ENCODE measurements at regions not wholly inside any gene's neighbourhood (a gene's known extent, or its start where the extent isn't known, plus 50 kb on each side); places are given as distances from the start of the nearest gene placed in this dataset.

DNA sequence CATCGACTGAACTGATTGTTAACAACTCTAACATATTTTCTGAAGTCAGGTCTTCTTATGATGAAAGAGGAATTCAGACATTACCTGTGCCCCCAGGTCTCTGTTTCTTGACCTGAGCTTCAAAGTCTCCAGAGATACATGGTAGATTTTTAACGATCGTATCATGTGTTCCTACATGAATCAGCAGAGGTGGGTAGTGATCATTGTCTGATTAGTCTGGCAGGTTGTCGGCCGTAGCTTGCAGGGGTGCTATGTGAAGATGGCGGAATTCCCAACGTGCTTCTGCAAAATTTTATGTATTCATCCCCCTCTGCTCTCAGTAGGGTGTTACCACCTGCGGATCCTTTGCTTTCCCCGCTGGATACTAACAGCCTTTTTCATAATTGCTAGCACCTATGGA is 581.9 kb downstream of the GATA3 start:
- Histone ChIP-seq H3K36me3 (ENCODE audit: control insufficient read depth in 2 of 2, insufficient read depth in 2 of 2, low read length in 1 of 2) (no peaks in the 10 kb centered on the region), H3K9ac (ENCODE audit: control insufficient read depth, insufficient read depth, low read length) (no peak overlapping the region), H3K4me2 (ENCODE audit: control insufficient read depth, insufficient read depth) (no peak overlapping the region), H2AFZ (ENCODE audit: control insufficient read depth, low read depth, low read length) (no peak overlapping the region), H3K9me3 (replicated peaks; ENCODE audit: control insufficient read depth, insufficient read depth, low read length) (no peaks in the 10 kb centered on the region), H4K20me1 (ENCODE audit: control insufficient read depth, insufficient read depth) (no peaks in the 10 kb centered on the region), H3K4me3 (no peak overlapping the region), H3K27ac (ENCODE audit: control insufficient read depth, insufficient read depth) (no peak overlapping the region), H3K27me3 (replicated peaks in 1 of 2; ENCODE audit: control insufficient read depth in 2 of 2, insufficient read depth in 2 of 2, low read length in 1 of 2) (no peaks in the 10 kb centered on the region), H3K79me2 (ENCODE audit: control insufficient read depth, insufficient read depth, low read length) (no peaks in the 10 kb centered on the region), H3K4me1 (ENCODE audit: control insufficient read depth, insufficient read depth, low read length) (no peaks in the 10 kb centered on the region)
- TF ChIP-seq STAT3 (IDR thresholded peaks at IDR 0.05; ENCODE audit: low read depth, low read length) (no peak), CHD4 (IDR thresholded peaks at IDR 0.05) (no peak), CREM (IDR thresholded peaks at IDR 0.05; ENCODE audit: low read depth) (no peak), JUND (IDR thresholded peaks at IDR 0.05; ENCODE audit: low read depth, low read length) (no peak), CREB1 (IDR thresholded peaks at IDR 0.05; ENCODE audit: low read depth) (no peak), ZNF384 (IDR thresholded peaks at IDR 0.05; ENCODE audit: borderline replicate concordance, low read depth, low read length) (no peak), POU2F2 (IDR thresholded peaks at IDR 0.05; ENCODE audit: borderline replicate concordance, low read depth, low read length) (no peak), POLR2AphosphoS2 (IDR thresholded peaks at IDR 0.05; ENCODE audit: low read depth, low read length) (no peak), PAX5 (IDR thresholded peaks at IDR 0.05; ENCODE audit: borderline replicate concordance, low read depth, low read length) (no peak), BACH1 (IDR thresholded peaks at IDR 0.05; ENCODE audit: borderline replicate concordance) (no peak), SREBF2 (IDR thresholded peaks at IDR 0.05; ENCODE audit: low read length) (no peak), YBX1 (IDR thresholded peaks at IDR 0.05) (no peak), SMAD5 (IDR thresholded peaks at IDR 0.05; ENCODE audit: low read depth) (no peak)
- TF ChIP-seq, protein P1, sequence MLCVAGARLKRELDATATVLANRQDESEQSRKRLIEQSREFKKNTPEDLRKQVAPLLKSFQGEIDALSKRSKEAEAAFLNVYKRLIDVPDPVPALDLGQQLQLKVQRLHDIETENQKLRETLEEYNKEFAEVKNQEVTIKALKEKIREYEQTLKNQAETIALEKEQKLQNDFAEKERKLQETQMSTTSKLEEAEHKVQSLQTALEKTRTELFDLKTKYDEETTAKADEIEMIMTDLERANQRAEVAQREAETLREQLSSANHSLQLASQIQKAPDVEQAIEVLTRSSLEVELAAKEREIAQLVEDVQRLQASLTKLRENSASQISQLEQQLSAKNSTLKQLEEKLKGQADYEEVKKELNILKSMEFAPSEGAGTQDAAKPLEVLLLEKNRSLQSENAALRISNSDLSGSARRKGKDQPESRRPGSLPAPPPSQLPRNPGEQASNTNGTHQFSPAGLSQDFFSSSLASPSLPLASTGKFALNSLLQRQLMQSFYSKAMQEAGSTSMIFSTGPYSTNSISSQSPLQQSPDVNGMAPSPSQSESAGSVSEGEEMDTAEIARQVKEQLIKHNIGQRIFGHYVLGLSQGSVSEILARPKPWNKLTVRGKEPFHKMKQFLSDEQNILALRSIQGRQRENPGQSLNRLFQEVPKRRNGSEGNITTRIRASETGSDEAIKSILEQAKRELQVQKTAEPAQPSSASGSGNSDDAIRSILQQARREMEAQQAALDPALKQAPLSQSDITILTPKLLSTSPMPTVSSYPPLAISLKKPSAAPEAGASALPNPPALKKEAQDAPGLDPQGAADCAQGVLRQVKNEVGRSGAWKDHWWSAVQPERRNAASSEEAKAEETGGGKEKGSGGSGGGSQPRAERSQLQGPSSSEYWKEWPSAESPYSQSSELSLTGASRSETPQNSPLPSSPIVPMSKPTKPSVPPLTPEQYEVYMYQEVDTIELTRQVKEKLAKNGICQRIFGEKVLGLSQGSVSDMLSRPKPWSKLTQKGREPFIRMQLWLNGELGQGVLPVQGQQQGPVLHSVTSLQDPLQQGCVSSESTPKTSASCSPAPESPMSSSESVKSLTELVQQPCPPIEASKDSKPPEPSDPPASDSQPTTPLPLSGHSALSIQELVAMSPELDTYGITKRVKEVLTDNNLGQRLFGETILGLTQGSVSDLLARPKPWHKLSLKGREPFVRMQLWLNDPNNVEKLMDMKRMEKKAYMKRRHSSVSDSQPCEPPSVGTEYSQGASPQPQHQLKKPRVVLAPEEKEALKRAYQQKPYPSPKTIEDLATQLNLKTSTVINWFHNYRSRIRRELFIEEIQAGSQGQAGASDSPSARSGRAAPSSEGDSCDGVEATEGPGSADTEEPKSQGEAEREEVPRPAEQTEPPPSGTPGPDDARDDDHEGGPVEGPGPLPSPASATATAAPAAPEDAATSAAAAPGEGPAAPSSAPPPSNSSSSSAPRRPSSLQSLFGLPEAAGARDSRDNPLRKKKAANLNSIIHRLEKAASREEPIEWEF (IDR thresholded peaks at IDR 0.05; ENCODE audit: insufficient replicate concordance, low read depth, low read length): no peak
- TF ChIP-seq, protein P2, sequence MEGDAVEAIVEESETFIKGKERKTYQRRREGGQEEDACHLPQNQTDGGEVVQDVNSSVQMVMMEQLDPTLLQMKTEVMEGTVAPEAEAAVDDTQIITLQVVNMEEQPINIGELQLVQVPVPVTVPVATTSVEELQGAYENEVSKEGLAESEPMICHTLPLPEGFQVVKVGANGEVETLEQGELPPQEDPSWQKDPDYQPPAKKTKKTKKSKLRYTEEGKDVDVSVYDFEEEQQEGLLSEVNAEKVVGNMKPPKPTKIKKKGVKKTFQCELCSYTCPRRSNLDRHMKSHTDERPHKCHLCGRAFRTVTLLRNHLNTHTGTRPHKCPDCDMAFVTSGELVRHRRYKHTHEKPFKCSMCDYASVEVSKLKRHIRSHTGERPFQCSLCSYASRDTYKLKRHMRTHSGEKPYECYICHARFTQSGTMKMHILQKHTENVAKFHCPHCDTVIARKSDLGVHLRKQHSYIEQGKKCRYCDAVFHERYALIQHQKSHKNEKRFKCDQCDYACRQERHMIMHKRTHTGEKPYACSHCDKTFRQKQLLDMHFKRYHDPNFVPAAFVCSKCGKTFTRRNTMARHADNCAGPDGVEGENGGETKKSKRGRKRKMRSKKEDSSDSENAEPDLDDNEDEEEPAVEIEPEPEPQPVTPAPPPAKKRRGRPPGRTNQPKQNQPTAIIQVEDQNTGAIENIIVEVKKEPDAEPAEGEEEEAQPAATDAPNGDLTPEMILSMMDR (IDR thresholded peaks at IDR 0.05 in 2 of 3, conservative IDR thresholded peaks at IDR 0.05 in 1 of 3; ENCODE audit: control insufficient read depth in 2 of 3, extremely low read depth in 1 of 3, insufficient read depth in 1 of 3, low read depth in 3 of 3, low read length in 3 of 3): no peak
- TF ChIP-seq, protein P3, sequence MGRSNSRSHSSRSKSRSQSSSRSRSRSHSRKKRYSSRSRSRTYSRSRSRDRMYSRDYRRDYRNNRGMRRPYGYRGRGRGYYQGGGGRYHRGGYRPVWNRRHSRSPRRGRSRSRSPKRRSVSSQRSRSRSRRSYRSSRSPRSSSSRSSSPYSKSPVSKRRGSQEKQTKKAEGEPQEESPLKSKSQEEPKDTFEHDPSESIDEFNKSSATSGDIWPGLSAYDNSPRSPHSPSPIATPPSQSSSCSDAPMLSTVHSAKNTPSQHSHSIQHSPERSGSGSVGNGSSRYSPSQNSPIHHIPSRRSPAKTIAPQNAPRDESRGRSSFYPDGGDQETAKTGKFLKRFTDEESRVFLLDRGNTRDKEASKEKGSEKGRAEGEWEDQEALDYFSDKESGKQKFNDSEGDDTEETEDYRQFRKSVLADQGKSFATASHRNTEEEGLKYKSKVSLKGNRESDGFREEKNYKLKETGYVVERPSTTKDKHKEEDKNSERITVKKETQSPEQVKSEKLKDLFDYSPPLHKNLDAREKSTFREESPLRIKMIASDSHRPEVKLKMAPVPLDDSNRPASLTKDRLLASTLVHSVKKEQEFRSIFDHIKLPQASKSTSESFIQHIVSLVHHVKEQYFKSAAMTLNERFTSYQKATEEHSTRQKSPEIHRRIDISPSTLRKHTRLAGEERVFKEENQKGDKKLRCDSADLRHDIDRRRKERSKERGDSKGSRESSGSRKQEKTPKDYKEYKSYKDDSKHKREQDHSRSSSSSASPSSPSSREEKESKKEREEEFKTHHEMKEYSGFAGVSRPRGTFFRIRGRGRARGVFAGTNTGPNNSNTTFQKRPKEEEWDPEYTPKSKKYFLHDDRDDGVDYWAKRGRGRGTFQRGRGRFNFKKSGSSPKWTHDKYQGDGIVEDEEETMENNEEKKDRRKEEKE (IDR thresholded peaks at IDR 0.05): no peak
- FAIRE-seq (no peak), DNase-seq (ENCODE audit: low read depth, low spot score) (no peak), ATAC-seq (no peak)
- ChIA-PET CTCF (no interaction called here), POLR2A (no interaction called here), RAD21 (ENCODE audit: unreplicated experiment) (no interaction called here), SMC1A (ENCODE audit: uncharacterized antibody, unreplicated experiment) (no interaction called here)
- intact Hi-C loops (cut with micrococcal nuclease; ENCODE audit: unreplicated experiment) (no loop called here), in situ Hi-C loops (cut with MboI) (no loop called here)
- WGBS (ENCODE audit: insufficient coverage, insufficient replicate concordance, low lambda C conversion rate, missing lambda C conversion rate): 45% methylated on average over 9 of the region's 9 CpGs
- BruUV-seq (replicated peaks): no TSS peak
